T-cell (primary cell): ENCODE measurements at regions not wholly inside any gene's neighbourhood (a gene's known extent, or its start where the extent isn't known, plus 50 kb on each side); places are given as distances from the start of the nearest gene placed in this dataset.

Experiments used
- ATAC-seq, 4 experiments: fragments of 200-7000 bp in 3 of 4; fragments of 150-1000 bp in 1 of 4; cut with Tn5 transposase; replicated peaks in 1 of 4; 1 replicate in 3 of 4; 2 replicates in 1 of 4; pipeline ENCODE4 v1.10.0; 2021; ENCODE audit warnings: moderate library complexity in 3 of 4, mild to moderate bottlenecking in 2 of 4, moderate number of reproducible peaks in 1 of 4
- CTCF ChIA-PET, 2 donors: fragments of 300-600 bp; sonication (Branson Sonifier 250); formaldehyde crosslinking; loops; one replicate each; lab custom pipeline; 2022; ENCODE audit warnings: antibody characterized with exemption in 2 of 2; lab: Charles Lee
- POLR2A ChIA-PET, 2 donors: fragments of 300-600 bp; sonication (Branson Sonifier 250); formaldehyde crosslinking; loops; one replicate each; lab custom pipeline; 2022; ENCODE audit warnings: antibody characterized with exemption in 2 of 2; lab: Charles Lee
- DNase-seq, 35 experiments: peaks; one replicate each; pipeline versions ENCODE4 v3.0.0 to v3.0.0-alpha.2; 2013 to 2023
- H3K27ac ChIP-seq: one replicate; pipeline ENCODE4 v1.5.1; 2013; ENCODE audit warnings: low read length
- H3K27me3 ChIP-seq, 2 experiments: replicated peaks in 1 of 2; 1 replicate in 1 of 2; 2 replicates in 1 of 2; pipeline versions ENCODE4 v1.6.1 to v1.7.0; 2013; ENCODE audit warnings: low read length in 1 of 2, mixed read lengths in 1 of 2; ENCODE audit not compliant: control insufficient read depth in 2 of 2, insufficient read depth in 2 of 2; ENCODE audit errors: extremely low read depth in 1 of 2
- H3K36me3 ChIP-seq, 2 donors: 1 replicate in 1 of 2; 2 replicates in 1 of 2; pipeline versions ENCODE4 v1.6.1 to v1.7.0; 2013; ENCODE audit warnings: low read length in 1 of 2; ENCODE audit not compliant: control insufficient read depth in 2 of 2, insufficient read depth in 1 of 2; ENCODE audit errors: extremely low read depth in 1 of 2
- H3K4me1 ChIP-seq, 2 experiments: 1 replicate in 1 of 2; 2 replicates in 1 of 2; pipeline versions ENCODE4 v1.6.1 to v1.7.0; 2013; ENCODE audit warnings: low read length in 2 of 2, mixed read lengths in 1 of 2; ENCODE audit not compliant: insufficient read depth in 2 of 2, control insufficient read depth in 1 of 2; ENCODE audit errors: extremely low read depth in 1 of 2
- H3K4me3 ChIP-seq, 2 donors: 1 replicate in 1 of 2; 2 replicates in 1 of 2; pipeline versions ENCODE4 v1.5.1 to v1.7.0; 2013; ENCODE audit warnings: mild to moderate bottlenecking in 2 of 2, low read length in 1 of 2, moderate library complexity in 1 of 2; ENCODE audit not compliant: control insufficient read depth in 1 of 2; ENCODE audit errors: extremely low read depth in 1 of 2
- H3K9me3 ChIP-seq: 2 replicates; pipeline ENCODE4 v1.7.0; 2013
- H3K27ac Mint-ChIP-seq, 2 donors: one replicate each; pipeline ENCODE4 v1.8.0; 2020 to 2021; ENCODE audit warnings: mild to moderate bottlenecking in 2 of 2, mixed read lengths in 2 of 2
- H3K27me3 Mint-ChIP-seq, 2 donors: one replicate each; pipeline ENCODE4 v1.8.0; 2021 to 2022; ENCODE audit warnings: mixed read lengths in 2 of 2
- H3K36me3 Mint-ChIP-seq: one replicate; pipeline ENCODE4 v1.8.0; 2021; ENCODE audit warnings: mixed read lengths
- H3K4me1 Mint-ChIP-seq, 3 donors: one replicate each; pipeline ENCODE4 v1.8.0; 2020 to 2022; ENCODE audit warnings: mixed read lengths in 3 of 3, mild to moderate bottlenecking in 1 of 3
- H3K4me3 Mint-ChIP-seq, 3 donors: one replicate each; pipeline ENCODE4 v1.8.0; 2020 to 2022; ENCODE audit warnings: mild to moderate bottlenecking in 3 of 3, mixed read lengths in 3 of 3, moderate library complexity in 3 of 3
- H3K9me3 Mint-ChIP-seq, 3 donors: one replicate each; pipeline ENCODE4 v1.8.0; 2020 to 2022; ENCODE audit warnings: mixed read lengths in 3 of 3
- WGBS: methylation state at CpG from one replicate; pipeline ENCODE4 v1.1.5; 2013; ENCODE audit warnings: missing lambda C conversion rate; ENCODE audit not compliant: insufficient coverage; 5-methylcytosine and 5-hydroxymethylcytosine counted together

DNA sequence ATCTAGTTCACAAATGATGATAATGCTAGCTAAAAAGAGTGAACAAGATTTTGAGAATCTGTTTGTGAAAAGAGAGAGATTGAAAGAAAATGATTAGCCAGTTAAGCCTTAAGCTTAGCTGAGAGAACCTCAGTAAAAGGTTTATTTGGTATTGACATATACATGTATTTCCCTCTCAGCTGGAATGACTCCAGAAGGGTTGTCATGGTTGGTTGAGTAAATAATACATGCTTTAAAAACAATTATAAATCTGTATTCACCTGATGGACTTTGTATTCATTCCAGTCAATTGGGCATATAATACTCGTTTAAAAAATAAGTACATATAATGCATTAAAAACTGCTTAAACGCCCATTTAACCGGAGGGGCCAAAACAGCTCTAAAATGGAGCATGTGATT is 181.4 kb downstream of the GRB14 start:
- no peaks in the 10 kb centered on the region for H3K27me3 ChIP-seq
- no CpG with 5 or more reads among the region's 3 CpGs for WGBS
- POLR2A ChIA-PET: no interaction called here
- Mint-ChIP-seq H3K27me3 (no peaks in the 10 kb centered on the region), H3K4me1 (peaks cover 0 to 3% (median 0%) of the 10 kb centered on the region in 3 donors), H3K9me3 (peaks cover 0 to 4% (median 3%) of the 10 kb centered on the region in 3 donors), H3K27ac (no peak overlapping the region), H3K36me3 (no peaks in the 10 kb centered on the region), H3K4me3 (no peak overlapping the region)
- CTCF ChIA-PET: no interaction called here
- no peaks in the 10 kb centered on the region for H3K9me3 ChIP-seq
- H3K4me3 ChIP-seq: no peak overlapping the region
- no peak overlapping the region for H3K27ac ChIP-seq
- DNase-seq: no peak
- no peaks in the 10 kb centered on the region for H3K4me1 ChIP-seq
- no peak for ATAC-seq
- H3K36me3 ChIP-seq: no peaks in the 10 kb centered on the region

GRCh38 chr2:164439235-164439634 is 182.0 kb downstream of the GRB14 start:
- H3K27ac ChIP-seq: no peak overlapping the region
- CTCF ChIA-PET: no interaction called here
- Mint-ChIP-seq H3K9me3 (peaks cover 0 to 4% (median 3%) of the 10 kb centered on the region in 3 donors), H3K4me1 (peaks cover 0 to 3% (median 0%) of the 10 kb centered on the region in 3 donors), H3K27me3 (no peaks in the 10 kb centered on the region), H3K36me3 (no peaks in the 10 kb centered on the region), H3K4me3 (no peak overlapping the region), H3K27ac (no peak overlapping the region)
- DNase-seq (no peak), ATAC-seq (no peak)
- H3K27me3 ChIP-seq: no peaks in the 10 kb centered on the region
- no peaks in the 10 kb centered on the region for H3K4me1 ChIP-seq
- H3K9me3 ChIP-seq: no peaks in the 10 kb centered on the region
- H3K4me3 ChIP-seq: no peak overlapping the region
- POLR2A ChIA-PET: no interaction called here
- no peaks in the 10 kb centered on the region for H3K36me3 ChIP-seq

- Mint-ChIP-seq H3K36me3 (no peaks in the 10 kb centered on the region), H3K9me3 (peaks cover 0 to 4% (median 3%) of the 10 kb centered on the region in 3 donors), H3K4me1 (peaks cover 0 to 3% (median 0%) of the 10 kb centered on the region in 3 donors), H3K4me3 (no peak overlapping the region), H3K27me3 (no peaks in the 10 kb centered on the region), H3K27ac (no peak overlapping the region)
- POLR2A ChIA-PET: no interaction called here
- no peak for ATAC-seq
- H3K4me3 ChIP-seq: no peak overlapping the region
- CTCF ChIA-PET: no interaction called here
- H3K27me3 ChIP-seq: no peaks in the 10 kb centered on the region
- no peak for DNase-seq
- H3K27ac ChIP-seq: no peak overlapping the region
- no peaks in the 10 kb centered on the region for H3K4me1 ChIP-seq
- no peaks in the 10 kb centered on the region for H3K36me3 ChIP-seq
- no peaks in the 10 kb centered on the region for H3K9me3 ChIP-seq
These were observed 182.6 kb downstream of the GRB14 start for GRCh38 chr2:164438490-164439205.

GRCh38 chr2:164436131-164436530 is 185.2 kb downstream of the GRB14 start:
- H3K9me3 Mint-ChIP-seq: peaks cover 0 to 3% (median 0%) of the 10 kb centered on the region in 3 donors
- no peaks in the 10 kb centered on the region for H3K36me3 ChIP-seq
- H3K36me3 Mint-ChIP-seq: no peaks in the 10 kb centered on the region
- H3K4me1 Mint-ChIP-seq: no peaks in the 10 kb centered on the region
- no peak overlapping the region for H3K4me3 Mint-ChIP-seq
- DNase-seq (no peak), ATAC-seq (no peak)
- no peaks in the 10 kb centered on the region for H3K4me1 ChIP-seq
- H3K27me3 Mint-ChIP-seq: no peaks in the 10 kb centered on the region
- no peak overlapping the region for H3K4me3 ChIP-seq
- ChIA-PET CTCF (interaction anchor here in 1 of 2 donors (0.5 kb wide), 1 partner anchor 103 kb away, joined by 3 read pairs; no protein-coding TSS in a partner anchor), POLR2A (no interaction called here)
- H3K9me3 ChIP-seq: no peaks in the 10 kb centered on the region
- whole genome bisulfite sequencing: no CpG with 5 or more reads among the region's 3 CpGs
- H3K27ac ChIP-seq: no peak overlapping the region
- no peak overlapping the region for H3K27ac Mint-ChIP-seq
- no peaks in the 10 kb centered on the region for H3K27me3 ChIP-seq

DNA sequence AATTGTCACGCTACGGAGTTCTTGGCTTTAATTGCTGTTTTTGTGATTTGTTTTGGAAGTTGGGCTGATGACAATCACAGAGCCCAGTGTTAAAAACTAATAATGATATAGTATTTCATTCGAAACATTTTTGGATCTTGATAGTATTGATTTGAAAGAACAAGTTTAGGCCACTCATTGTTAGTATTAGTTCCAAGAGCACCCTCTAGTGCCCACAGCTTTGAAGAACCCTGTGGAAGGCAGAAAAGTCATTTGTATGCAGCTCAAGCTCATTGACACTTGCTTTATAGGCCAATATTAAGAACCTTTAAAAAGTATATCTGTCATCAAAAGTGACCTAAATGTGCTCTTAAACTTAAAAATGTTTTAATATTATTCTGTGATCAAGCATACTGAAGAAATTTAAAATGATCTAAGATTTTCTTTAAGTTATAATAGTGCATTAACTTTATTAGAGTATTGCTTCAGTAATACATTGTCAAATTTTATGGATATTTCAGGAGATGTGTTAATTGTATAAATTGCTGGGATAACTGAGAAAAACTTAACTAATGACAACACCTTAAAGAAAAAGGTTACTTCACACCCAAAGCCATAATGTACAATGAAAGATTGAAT is 191.0 kb downstream of the GRB14 start:
- H3K27ac ChIP-seq: no peak overlapping the region
- no peaks in the 10 kb centered on the region for H3K36me3 ChIP-seq
- POLR2A ChIA-PET: no interaction called here
- H3K9me3 ChIP-seq: no peaks in the 10 kb centered on the region
- Mint-ChIP-seq H3K4me1 (no peaks in the 10 kb centered on the region), H3K36me3 (no peaks in the 10 kb centered on the region), H3K4me3 (no peak overlapping the region), H3K27ac (no peak overlapping the region), H3K27me3 (no peaks in the 10 kb centered on the region), H3K9me3 (no peaks in the 10 kb centered on the region)
- CTCF ChIA-PET: no interaction called here
- no peak overlapping the region for H3K4me3 ChIP-seq
- no peak for ATAC-seq
- no peaks in the 10 kb centered on the region for H3K27me3 ChIP-seq
- DNase-seq: no peak
- WGBS: 90% methylated on average over 2 of the region's 3 CpGs
- H3K4me1 ChIP-seq: no peaks in the 10 kb centered on the region

- CTCF ChIA-PET: no interaction called here
- POLR2A ChIA-PET: no interaction called here
- no peak for ATAC-seq
- H3K27me3 ChIP-seq: no peaks in the 10 kb centered on the region
- Mint-ChIP-seq H3K4me3 (no peak overlapping the region), H3K27me3 (no peaks in the 10 kb centered on the region), H3K4me1 (no peaks in the 10 kb centered on the region), H3K9me3 (no peaks in the 10 kb centered on the region), H3K27ac (no peak overlapping the region), H3K36me3 (no peaks in the 10 kb centered on the region)
- H3K4me1 ChIP-seq: no peaks in the 10 kb centered on the region
- no CpG with 5 or more reads among the region's 2 CpGs for WGBS
- no peak for DNase-seq
- no peaks in the 10 kb centered on the region for H3K9me3 ChIP-seq
- no peaks in the 10 kb centered on the region for H3K36me3 ChIP-seq
- no peak overlapping the region for H3K27ac ChIP-seq
- H3K4me3 ChIP-seq: no peak overlapping the region
These were observed 191.9 kb downstream of the GRB14 start for GRCh38 chr2:164429354-164429753.
